ENCODE measurements at regions not wholly inside any gene's neighbourhood (a gene's known extent, or its start where the extent isn't known, plus 50 kb on each side); places are given as distances from the start of the nearest gene placed in this dataset.

DNA sequence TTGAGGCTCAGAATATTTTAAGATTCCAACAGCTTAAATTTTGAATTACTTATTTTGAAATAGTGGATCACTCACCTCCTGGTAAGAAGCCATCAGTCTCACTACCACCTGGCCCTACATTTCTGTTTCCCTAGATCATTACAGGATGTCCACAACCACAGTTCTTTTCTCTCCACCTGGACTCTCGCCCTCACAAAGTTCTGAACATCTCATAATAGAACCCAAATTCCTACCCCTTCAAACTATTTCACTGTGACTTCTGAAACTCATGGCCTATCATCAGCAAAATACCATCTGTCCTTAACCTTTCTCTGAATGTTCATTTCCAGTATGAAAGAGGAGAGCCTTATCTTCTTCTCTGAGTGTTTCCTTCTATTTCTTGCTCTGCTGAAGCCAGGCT, 299.2 kb upstream of the MGAT5 start:
- TF ChIP-seq, protein P1, sequence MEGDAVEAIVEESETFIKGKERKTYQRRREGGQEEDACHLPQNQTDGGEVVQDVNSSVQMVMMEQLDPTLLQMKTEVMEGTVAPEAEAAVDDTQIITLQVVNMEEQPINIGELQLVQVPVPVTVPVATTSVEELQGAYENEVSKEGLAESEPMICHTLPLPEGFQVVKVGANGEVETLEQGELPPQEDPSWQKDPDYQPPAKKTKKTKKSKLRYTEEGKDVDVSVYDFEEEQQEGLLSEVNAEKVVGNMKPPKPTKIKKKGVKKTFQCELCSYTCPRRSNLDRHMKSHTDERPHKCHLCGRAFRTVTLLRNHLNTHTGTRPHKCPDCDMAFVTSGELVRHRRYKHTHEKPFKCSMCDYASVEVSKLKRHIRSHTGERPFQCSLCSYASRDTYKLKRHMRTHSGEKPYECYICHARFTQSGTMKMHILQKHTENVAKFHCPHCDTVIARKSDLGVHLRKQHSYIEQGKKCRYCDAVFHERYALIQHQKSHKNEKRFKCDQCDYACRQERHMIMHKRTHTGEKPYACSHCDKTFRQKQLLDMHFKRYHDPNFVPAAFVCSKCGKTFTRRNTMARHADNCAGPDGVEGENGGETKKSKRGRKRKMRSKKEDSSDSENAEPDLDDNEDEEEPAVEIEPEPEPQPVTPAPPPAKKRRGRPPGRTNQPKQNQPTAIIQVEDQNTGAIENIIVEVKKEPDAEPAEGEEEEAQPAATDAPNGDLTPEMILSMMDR (IDR thresholded peaks at IDR 0.05), result no peak
- TF ChIP-seq ZFX (IDR thresholded peaks at IDR 0.05; ENCODE audit: borderline replicate concordance), result no peak

Data from 22Rv1 (cell line).